Activated naive CD4-positive, alpha-beta T cell treated with anti-CD3 and anti-CD28 coated beads for 36 hours (primary cell): ENCODE measurements at regions not wholly inside any gene's neighbourhood (a gene's known extent, or its start where the extent isn't known, plus 50 kb on each side); places are given as distances from the start of the nearest gene placed in this dataset.

Experiments used
- CTCF ChIA-PET: fragments of 350-600 bp; sonication (Branson Sonifier 250); formaldehyde crosslinking; loops from one replicate; lab custom pipeline; 2021; ENCODE audit warnings: antibody characterized with exemption; lab: Charles Lee
- DNase-seq: peaks from one replicate; pipeline ENCODE4 v3.0.0-alpha.2; 2020
- H3K27ac Mint-ChIP-seq: one replicate; pipeline ENCODE4 v1.8.0; 2021; ENCODE audit warnings: mild to moderate bottlenecking, mixed read lengths
- H3K27me3 Mint-ChIP-seq: one replicate; pipeline ENCODE4 v1.8.0; 2021; ENCODE audit warnings: low read depth, mixed read lengths
- H3K36me3 Mint-ChIP-seq: one replicate; pipeline ENCODE4 v1.8.0; 2021; ENCODE audit warnings: low read depth, mixed read lengths
- H3K4me1 Mint-ChIP-seq: one replicate; pipeline ENCODE4 v1.8.0; 2021; ENCODE audit warnings: low read depth, mixed read lengths
- H3K4me3 Mint-ChIP-seq: one replicate; pipeline ENCODE4 v1.8.0; 2021; ENCODE audit warnings: mild to moderate bottlenecking, moderate library complexity, mixed read lengths
- H3K9me3 Mint-ChIP-seq: one replicate; pipeline ENCODE4 v1.8.0; 2021; ENCODE audit warnings: mixed read lengths
- intact Hi-C: fragments of 100-400 bp; cut with micrococcal nuclease; formaldehyde crosslinking; loops from one replicate; pipeline ENCODE4 v1.15.1; 2023

DNA sequence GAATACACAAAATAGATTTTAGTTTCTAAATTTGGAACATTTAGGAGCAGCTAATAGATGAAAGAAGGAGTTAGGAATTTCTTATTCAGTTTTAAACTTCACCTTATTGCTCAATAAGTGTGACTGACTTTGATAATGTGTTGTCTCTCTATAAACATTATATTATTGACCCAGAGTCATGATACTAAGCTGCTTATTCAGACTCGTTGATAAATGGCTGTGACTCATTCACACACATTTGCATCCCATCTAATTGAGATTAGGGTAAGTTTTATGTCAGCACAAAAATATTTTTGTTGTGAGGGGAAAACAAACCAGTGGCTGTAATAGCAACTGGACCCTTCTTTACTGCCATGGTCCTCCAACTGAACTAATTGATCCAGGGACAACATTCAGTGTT, 137.6 kb downstream of the GOLIM4 start:
- H3K9me3 Mint-ChIP-seq = no peaks in the 10 kb centered on the region
- H3K27me3 Mint-ChIP-seq = peaks cover 2% of the 10 kb centered on the region
- H3K27ac Mint-ChIP-seq = no peak overlapping the region
- intact Hi-C loops = no loop called here
- CTCF ChIA-PET = no interaction called here
- DNase-seq = no peak
- H3K4me1 Mint-ChIP-seq = no peaks in the 10 kb centered on the region
- H3K36me3 Mint-ChIP-seq = no peaks in the 10 kb centered on the region
- H3K4me3 Mint-ChIP-seq = no peak overlapping the region

DNA sequence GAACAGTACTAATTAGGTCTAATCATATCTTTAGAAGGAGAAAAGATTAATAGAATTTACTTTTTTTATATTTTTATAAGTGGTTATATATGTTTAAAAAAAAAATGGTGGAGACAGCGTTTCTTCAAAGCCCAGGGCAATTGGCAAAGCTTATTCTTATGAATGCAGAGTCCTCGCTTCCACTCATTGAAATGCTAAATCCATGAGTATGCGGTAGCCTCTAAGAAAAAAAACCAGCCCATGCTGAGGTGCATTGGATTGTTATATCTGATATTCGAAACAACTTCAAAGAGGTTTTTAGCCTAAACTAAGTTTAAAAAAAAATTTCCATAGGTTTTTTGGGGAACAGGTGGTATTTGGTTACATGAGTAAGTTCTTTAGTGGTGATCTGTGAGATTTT, 142.8 kb downstream of the GOLIM4 start:
- no peak for DNase-seq
- intact Hi-C loops = no loop called here

DNA sequence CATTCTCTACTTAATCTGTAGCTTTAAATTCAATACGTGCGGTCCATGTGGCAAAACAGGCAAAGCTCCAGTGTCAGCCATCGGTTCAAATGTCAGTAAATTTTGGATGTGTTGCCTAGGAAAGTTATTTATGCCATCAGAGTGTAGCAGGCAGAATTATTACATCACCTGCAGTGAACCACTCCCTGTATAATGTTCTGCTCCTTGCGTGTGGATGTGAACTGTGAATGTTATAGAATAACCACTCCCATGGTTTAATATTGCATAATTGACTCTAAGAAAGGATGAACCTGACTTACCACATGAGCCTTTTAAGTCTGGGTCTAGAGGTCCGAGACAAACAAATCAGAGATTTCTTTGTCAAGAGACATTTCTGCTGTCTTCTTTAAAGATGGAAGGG, 145.5 kb downstream of the GOLIM4 start:
- Mint-ChIP-seq H3K27me3 (no peaks in the 10 kb centered on the region), H3K36me3 (no peaks in the 10 kb centered on the region), H3K9me3 (no peaks in the 10 kb centered on the region), H3K4me3 (no peak overlapping the region), H3K27ac (no peak overlapping the region), H3K4me1 (no peaks in the 10 kb centered on the region)
- DNase-seq = no peak
- intact Hi-C loops = no loop called here
- CTCF ChIA-PET = no interaction called here

More for the DNA sequence above, 142.8 kb downstream of the GOLIM4 start:
- Mint-ChIP-seq H3K27ac (no peak overlapping the region), H3K36me3 (no peaks in the 10 kb centered on the region), H3K4me1 (no peaks in the 10 kb centered on the region), H3K27me3 (peaks cover 2% of the 10 kb centered on the region), H3K4me3 (no peak overlapping the region), H3K9me3 (no peaks in the 10 kb centered on the region)
- CTCF ChIA-PET = no interaction called here

DNA sequence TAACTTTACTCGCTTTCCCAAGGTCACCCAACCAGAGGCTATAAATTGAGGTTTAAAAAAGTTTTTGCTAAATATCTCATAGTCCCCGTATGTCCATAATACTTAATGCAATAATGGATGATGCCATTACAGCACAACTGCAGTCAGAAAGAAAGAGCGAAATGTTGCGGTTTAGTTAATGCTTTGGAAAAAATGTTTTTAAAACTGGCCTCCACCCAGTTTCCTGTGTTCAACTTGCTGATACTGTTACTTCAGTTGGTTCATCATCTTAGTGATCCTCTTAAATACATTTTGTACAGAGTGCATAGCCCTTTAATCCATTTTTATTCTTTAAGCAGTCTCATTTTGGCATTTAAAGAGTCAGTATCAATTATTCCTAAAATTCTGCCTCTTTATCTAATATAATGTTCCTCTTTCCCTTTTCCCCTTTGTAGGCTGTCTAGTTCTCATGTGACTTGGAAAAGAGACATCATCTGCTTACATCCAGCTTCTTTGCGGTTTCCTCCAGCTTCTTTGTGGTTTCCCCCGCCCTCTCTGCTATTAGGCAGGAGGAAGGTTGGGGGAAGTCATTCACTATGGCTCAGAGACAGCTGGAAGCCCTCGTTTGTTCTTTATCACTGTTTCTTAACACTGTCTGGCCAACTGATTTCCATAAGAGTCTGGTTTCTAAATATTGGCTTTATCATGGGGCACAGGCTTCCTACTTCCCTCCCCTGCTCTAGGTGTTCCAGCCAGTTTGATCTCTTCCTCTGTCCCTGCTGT, 154.3 kb downstream of the GOLIM4 start:
- Mint-ChIP-seq H3K4me1 (no peaks in the 10 kb centered on the region), H3K36me3 (no peaks in the 10 kb centered on the region), H3K27me3 (peaks cover 12% of the 10 kb centered on the region), H3K4me3 (no peak overlapping the region), H3K9me3 (no peaks in the 10 kb centered on the region), H3K27ac (no peak overlapping the region)
- intact Hi-C loops = no loop called here
- DNase-seq = no peak
- CTCF ChIA-PET = no interaction called here

DNA sequence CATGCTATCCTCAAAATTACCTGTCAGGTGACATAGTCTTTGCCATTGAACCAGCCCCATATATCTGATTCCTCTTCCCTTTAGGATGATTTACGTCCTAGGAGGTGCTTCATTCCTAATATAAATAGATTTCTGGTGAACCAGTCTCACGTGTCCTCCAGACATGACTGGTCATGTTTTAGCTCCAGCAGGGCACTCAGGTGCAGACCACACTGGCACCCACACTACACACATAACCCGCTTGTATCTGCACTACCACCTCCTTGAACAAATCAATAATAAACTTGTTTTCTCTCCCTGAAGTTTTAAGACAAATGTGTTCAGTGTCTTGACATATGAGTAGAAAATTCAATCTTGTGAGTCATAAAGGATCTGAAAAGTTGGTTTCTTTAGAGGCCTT, 155.5 kb downstream of the GOLIM4 start:
- Mint-ChIP-seq H3K36me3 (no peaks in the 10 kb centered on the region), H3K27ac (no peak overlapping the region), H3K9me3 (no peaks in the 10 kb centered on the region), H3K4me1 (no peaks in the 10 kb centered on the region), H3K27me3 (peaks cover 12% of the 10 kb centered on the region), H3K4me3 (no peak overlapping the region)
- CTCF ChIA-PET = no interaction called here
- DNase-seq = no peak
- intact Hi-C loops = no loop called here

DNA sequence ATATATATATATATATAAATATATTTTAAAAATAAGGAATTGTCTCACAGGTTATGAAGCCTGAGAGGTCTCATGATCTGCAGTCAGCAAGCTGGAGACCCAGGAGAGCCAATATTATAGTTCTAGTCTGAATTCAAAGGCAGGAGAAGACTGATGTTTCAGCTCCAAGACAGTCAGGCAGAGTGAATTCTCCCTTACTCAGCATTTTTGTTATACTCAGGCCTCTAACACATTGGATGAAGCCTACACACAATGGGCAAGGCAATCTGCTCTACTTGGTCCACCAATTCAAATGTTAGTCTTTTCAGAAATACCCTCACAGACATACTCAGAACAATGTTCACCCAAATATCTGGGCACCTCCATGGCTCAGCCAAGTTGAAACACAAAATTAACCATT, 157.2 kb downstream of the GOLIM4 start:
- Mint-ChIP-seq H3K27ac (no peak overlapping the region), H3K4me3 (no peak overlapping the region), H3K36me3 (no peaks in the 10 kb centered on the region), H3K4me1 (no peaks in the 10 kb centered on the region), H3K9me3 (no peaks in the 10 kb centered on the region), H3K27me3 (peaks cover 12% of the 10 kb centered on the region)
- intact Hi-C loops = no loop called here
- CTCF ChIA-PET = no interaction called here
- DNase-seq = no peak

DNA sequence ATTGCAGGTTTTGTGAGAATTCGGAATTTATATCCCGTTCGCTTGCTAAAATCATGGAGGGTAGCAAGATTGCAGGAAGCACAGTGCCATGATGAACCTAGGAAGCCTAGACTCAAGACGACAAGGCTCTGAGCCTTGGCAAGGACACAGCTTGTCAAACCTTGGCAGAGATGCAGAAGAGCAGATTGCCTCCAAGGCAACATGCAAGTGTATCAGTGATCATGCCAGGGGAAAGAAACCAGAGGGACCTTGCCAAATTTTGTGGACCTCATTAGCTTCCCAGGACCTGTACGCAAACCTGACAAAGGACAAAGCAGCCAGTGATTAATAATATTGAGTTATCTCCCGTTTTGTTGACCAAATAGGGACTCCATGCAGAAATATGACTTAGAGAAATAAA, 159.7 kb downstream of the GOLIM4 start:
- Mint-ChIP-seq H3K4me3 (no peak overlapping the region), H3K9me3 (no peaks in the 10 kb centered on the region), H3K4me1 (no peaks in the 10 kb centered on the region), H3K27ac (no peak overlapping the region), H3K36me3 (no peaks in the 10 kb centered on the region), H3K27me3 (peaks cover 8% of the 10 kb centered on the region)
- CTCF ChIA-PET = interaction anchor here (0.7 kb wide), 1 partner anchor 17 kb away, joined by 3 read pairs; no protein-coding TSS in a partner anchor
- intact Hi-C loops = no loop called here
- DNase-seq = no peak

DNA sequence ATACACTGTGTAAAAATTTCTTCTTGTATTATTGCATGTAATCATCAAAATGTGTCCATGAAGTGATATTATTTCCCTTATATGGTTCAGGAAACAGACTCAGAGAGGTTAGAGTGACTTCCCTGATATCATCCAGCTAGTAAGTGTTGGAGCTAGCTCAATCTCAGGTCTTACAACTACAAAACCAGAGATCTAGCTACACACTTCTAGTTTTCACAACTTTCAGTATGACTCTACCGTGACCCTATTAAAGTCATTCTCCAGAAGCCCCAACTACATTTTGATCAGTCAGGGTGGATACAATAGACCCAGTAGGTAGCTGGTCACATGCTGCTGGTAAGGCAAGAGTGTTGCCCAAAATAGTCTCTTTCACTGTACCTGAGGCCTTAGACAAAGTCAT, 165.3 kb downstream of the GOLIM4 start:
- Mint-ChIP-seq H3K27ac (no peak overlapping the region), H3K4me3 (no peak overlapping the region), H3K4me1 (no peaks in the 10 kb centered on the region), H3K9me3 (no peaks in the 10 kb centered on the region), H3K27me3 (peaks cover 3% of the 10 kb centered on the region), H3K36me3 (no peaks in the 10 kb centered on the region)
- no peak for DNase-seq
- intact Hi-C loops = no loop called here
- CTCF ChIA-PET = no interaction called here

DNA sequence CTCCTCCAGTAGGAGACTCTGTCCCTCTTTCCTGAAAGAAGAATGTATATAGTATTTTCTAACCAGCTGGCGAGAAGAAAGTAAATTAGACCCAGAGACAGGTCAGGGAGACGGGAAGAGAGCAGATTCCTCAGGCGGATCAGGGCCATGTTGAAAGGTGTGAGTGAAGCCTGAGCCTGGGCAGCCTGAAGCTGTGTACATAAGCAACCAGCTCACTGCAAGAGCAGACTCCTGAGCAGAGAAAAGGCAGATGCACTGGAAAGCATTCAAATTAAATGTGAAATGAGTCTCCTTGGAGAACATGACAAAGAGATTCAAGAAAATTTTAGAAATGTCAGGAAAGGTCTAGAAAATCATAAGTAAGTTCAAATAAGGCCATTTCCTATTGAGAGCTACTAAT, 165.8 kb downstream of the GOLIM4 start:
- H3K27ac Mint-ChIP-seq = no peak overlapping the region
- no peak for DNase-seq
- peaks cover 3% of the 10 kb centered on the region for H3K27me3 Mint-ChIP-seq
- H3K36me3 Mint-ChIP-seq = no peaks in the 10 kb centered on the region
- no peak overlapping the region for H3K4me3 Mint-ChIP-seq
- CTCF ChIA-PET = no interaction called here
- intact Hi-C loops = loop anchor here (2.0 kb wide), 1 partner anchor 235 kb away; no protein-coding TSS in a partner anchor
- H3K9me3 Mint-ChIP-seq = no peaks in the 10 kb centered on the region
- H3K4me1 Mint-ChIP-seq = no peaks in the 10 kb centered on the region

DNA sequence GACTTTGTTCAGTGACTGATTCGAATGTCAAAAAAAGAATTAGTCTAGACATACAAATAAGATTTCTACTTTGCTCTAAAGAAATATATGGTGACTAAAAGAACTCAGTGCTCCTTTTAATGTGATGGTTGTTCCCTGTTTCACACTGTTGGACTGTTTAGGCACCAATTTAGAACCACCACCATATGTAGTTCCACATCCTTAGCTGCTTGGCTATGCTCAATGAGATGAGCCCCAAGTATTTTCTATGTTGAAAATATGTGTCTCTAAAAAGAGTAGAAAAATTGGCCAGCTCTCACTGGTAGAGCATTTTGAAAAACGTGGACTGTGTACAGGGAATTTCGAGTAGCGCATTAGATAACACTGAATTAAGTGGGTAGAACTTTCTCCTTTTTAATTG, 167.3 kb downstream of the GOLIM4 start:
- no peak overlapping the region for H3K4me3 Mint-ChIP-seq
- H3K27me3 Mint-ChIP-seq = peaks cover 3% of the 10 kb centered on the region
- intact Hi-C loops = loop anchor here (1.0 to 2.0 kb wide), 2 partner anchors 112 to 236 kb away; no protein-coding TSS in a partner anchor
- CTCF ChIA-PET = no interaction called here
- H3K4me1 Mint-ChIP-seq = no peaks in the 10 kb centered on the region
- H3K27ac Mint-ChIP-seq = no peak overlapping the region
- no peaks in the 10 kb centered on the region for H3K36me3 Mint-ChIP-seq
- no peaks in the 10 kb centered on the region for H3K9me3 Mint-ChIP-seq
- no peak for DNase-seq

DNA sequence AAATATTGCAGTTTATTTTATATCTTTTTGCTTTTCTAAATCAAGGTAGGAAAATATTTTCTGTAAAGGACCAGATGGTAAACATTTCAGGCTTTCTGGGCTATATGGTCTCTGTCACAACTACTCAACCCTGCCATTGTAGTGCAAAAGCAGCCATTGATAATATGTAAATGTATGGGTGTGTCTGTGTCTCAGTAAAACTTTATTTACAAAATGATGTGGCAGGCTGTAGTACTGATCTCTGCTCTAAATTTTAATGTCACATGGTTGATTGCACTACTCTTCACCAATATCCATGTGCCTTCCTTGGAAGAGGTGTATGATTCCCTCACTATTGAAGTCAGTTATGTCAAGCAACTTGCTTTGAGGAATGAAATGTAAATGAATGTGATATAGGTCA, 175.0 kb downstream of the GOLIM4 start:
- no peak overlapping the region for H3K4me3 Mint-ChIP-seq
- intact Hi-C loops = no loop called here
- no peaks in the 10 kb centered on the region for H3K4me1 Mint-ChIP-seq

DNA sequence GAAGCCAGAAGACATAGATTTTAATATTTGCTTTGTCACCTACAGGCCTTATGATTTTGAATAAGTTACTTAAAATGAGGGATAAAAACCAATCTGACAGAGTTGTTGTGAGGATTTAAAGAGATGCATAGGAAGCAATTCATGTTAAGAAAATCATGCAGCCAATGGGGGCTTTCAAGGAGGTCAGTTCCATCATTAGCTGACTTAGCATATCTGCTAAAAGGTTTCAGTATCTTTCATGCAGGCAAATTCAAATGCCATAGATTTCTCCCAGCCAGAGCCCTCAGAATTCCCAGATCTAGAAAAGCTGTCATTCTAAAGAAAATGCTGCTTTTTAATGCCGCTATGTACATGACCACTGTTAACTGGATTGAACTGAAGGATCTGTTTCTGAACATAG, 176.1 kb downstream of the GOLIM4 start:
- Mint-ChIP-seq H3K27me3 (no peaks in the 10 kb centered on the region), H3K9me3 (no peaks in the 10 kb centered on the region), H3K27ac (no peak overlapping the region), H3K36me3 (no peaks in the 10 kb centered on the region), H3K4me1 (no peaks in the 10 kb centered on the region), H3K4me3 (no peak overlapping the region)
- DNase-seq = no peak
- intact Hi-C loops = no loop called here
- CTCF ChIA-PET = interaction anchor here (1.1 kb wide), 1 partner anchor 17 kb away, joined by 3 read pairs; no protein-coding TSS in a partner anchor

More for the DNA sequence above, 175.0 kb downstream of the GOLIM4 start:
- no peaks in the 10 kb centered on the region for H3K9me3 Mint-ChIP-seq
- no peaks in the 10 kb centered on the region for H3K36me3 Mint-ChIP-seq
- DNase-seq = no peak
- CTCF ChIA-PET = no interaction called here
- peaks cover under 1% of the 10 kb centered on the region for H3K27me3 Mint-ChIP-seq
- H3K27ac Mint-ChIP-seq = no peak overlapping the region

DNA sequence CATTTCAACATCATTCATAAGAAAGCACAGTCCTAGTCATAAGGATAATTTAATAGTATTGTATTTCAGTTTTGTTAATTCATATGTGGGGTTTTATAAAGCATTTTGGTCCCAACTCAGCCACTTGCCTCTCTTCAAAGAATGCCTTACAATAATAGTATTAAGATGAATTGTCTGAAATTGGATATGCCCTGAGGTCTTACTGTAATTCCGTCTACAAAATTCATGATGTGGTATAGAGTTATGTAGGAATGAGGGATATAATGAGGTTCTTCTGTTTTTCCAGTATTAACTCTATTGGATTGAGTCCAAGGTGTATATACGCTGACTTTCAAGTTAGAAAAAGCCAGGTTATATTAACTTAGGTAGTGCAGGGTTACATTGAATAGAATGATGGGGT, 177.0 kb downstream of the GOLIM4 start:
- DNase-seq = no peak
- Mint-ChIP-seq H3K27me3 (no peaks in the 10 kb centered on the region), H3K36me3 (no peaks in the 10 kb centered on the region), H3K27ac (no peak overlapping the region), H3K4me1 (no peaks in the 10 kb centered on the region), H3K9me3 (no peaks in the 10 kb centered on the region), H3K4me3 (no peak overlapping the region)
- intact Hi-C loops = no loop called here
- CTCF ChIA-PET = interaction anchor here (1.1 kb wide), 1 partner anchor 18 kb away, joined by 3 read pairs; no protein-coding TSS in a partner anchor
